H1 (cell line): ENCODE measurements at regions not wholly inside any gene's neighbourhood (a gene's known extent, or its start where the extent isn't known, plus 50 kb on each side); places are given as distances from the start of the nearest gene placed in this dataset.

Source experiments
- CTCF ChIA-PET: fragments of 300-600 bp; sonication (Branson Sonifier 250); formaldehyde crosslinking; loops from one replicate; lab custom pipeline; 2021; ENCODE audit not compliant: partially characterized antibody; lab: Charles Lee
- POLR2A ChIA-PET: fragments of 300-600 bp; sonication (Branson Sonifier 250); formaldehyde crosslinking; loops from one replicate; lab custom pipeline; 2021; ENCODE audit warnings: inconsistent platforms; ENCODE audit not compliant: partially characterized antibody; lab: Charles Lee
- DNase-seq, 2 experiments: peaks; one replicate each; pipeline versions ENCODE4 v3.0.0 to v3.0.0-alpha.2; 2010 to 2022; ENCODE audit warnings: low spot score in 2 of 2, low read depth in 1 of 2, mixed read lengths in 1 of 2
- FAIRE-seq: peaks from 2 replicates; lab custom pipeline; 2011; peaks lifted over from hg19 to GRCh38; lab: Jason Lieb, UNC
- H2AFZ ChIP-seq: 2 replicates; pipeline ENCODE4 v1.8.1; 2012; ENCODE audit warnings: low read length, inconsistent platforms
- H2AK5ac ChIP-seq: 2 replicates; pipeline ENCODE4 v1.6.1; 2013; ENCODE audit warnings: low read depth, low read length
- H2BK120ac ChIP-seq: replicated peaks from 2 replicates; pipeline ENCODE3; 2013; ENCODE audit warnings: low read depth, low read length, inconsistent platforms
- H2BK12ac ChIP-seq: 2 replicates; pipeline ENCODE4 v1.6.1; 2013; ENCODE audit warnings: low read depth, low read length
- H2BK15ac ChIP-seq: 2 replicates; pipeline ENCODE4 v1.6.1; 2013; ENCODE audit warnings: low read length
- H2BK20ac ChIP-seq: 2 replicates; pipeline ENCODE4 v1.6.1; 2013; ENCODE audit warnings: low read length
- H2BK5ac ChIP-seq: 2 replicates; pipeline ENCODE4 v1.6.1; 2013; ENCODE audit warnings: low read depth, low read length
- H3K14ac ChIP-seq: 2 replicates; pipeline ENCODE4 v1.6.1; 2013; ENCODE audit warnings: inconsistent platforms; ENCODE audit not compliant: insufficient read length
- H3K18ac ChIP-seq: 2 replicates; pipeline ENCODE4 v1.6.1; 2013; ENCODE audit warnings: low read length; ENCODE audit errors: extremely low read depth
- H3K23ac ChIP-seq: 2 replicates; pipeline ENCODE4 v1.6.1; 2013; ENCODE audit warnings: inconsistent platforms; ENCODE audit not compliant: insufficient read length
- H3K23me2 ChIP-seq: 2 replicates; pipeline ENCODE4 v1.6.1; 2013; ENCODE audit warnings: low read depth, low read length
- H3K27ac ChIP-seq: 2 replicates; pipeline ENCODE4 v1.6.1; 2011; ENCODE audit warnings: low read depth, low read length, inconsistent platforms
- H3K27me3 ChIP-seq, 4 experiments: replicated peaks in 1 of 4; 1 replicate in 1 of 4; 2 replicates in 3 of 4; pipeline versions ENCODE4 v1.6.1 to v1.8.1; 2011 to 2013; ENCODE audit warnings: low read length in 3 of 4, mild to moderate bottlenecking in 3 of 4, inconsistent platforms in 2 of 4, mixed read lengths in 2 of 4, moderate library complexity in 1 of 4; ENCODE audit not compliant: control insufficient read depth in 3 of 4, insufficient read depth in 3 of 4; ENCODE audit errors: extremely low read depth in 1 of 4
- H3K36me3 ChIP-seq, 4 experiments: 2 replicates each; pipeline versions ENCODE4 v1.6.1 to v1.8.1; 2011 to 2013; ENCODE audit warnings: mild to moderate bottlenecking in 4 of 4, low read length in 3 of 4, moderate library complexity in 2 of 4, control low read depth in 1 of 4, inconsistent platforms in 1 of 4; ENCODE audit not compliant: insufficient read depth in 4 of 4, control insufficient read depth in 2 of 4
- H3K4ac ChIP-seq: replicated peaks from 2 replicates; pipeline ENCODE3; 2013; ENCODE audit warnings: low read length, low read depth, mixed read lengths, inconsistent platforms; ENCODE audit not compliant: insufficient read length
- H3K4me1 ChIP-seq, 4 experiments: replicated peaks in 1 of 4; 1 replicate in 1 of 4; 2 replicates in 3 of 4; pipeline versions ENCODE4 v1.6.1 to v1.8.1; 2011 to 2013; ENCODE audit warnings: low read length in 3 of 4, inconsistent platforms in 2 of 4, mixed read lengths in 1 of 4; ENCODE audit not compliant: insufficient read depth in 4 of 4, control insufficient read depth in 3 of 4
- H3K4me2 ChIP-seq, 2 experiments: 2 replicates each; pipeline versions ENCODE4 v1.6.1 to v1.8.1; 2011 to 2013; ENCODE audit warnings: low read depth in 2 of 2, low read length in 2 of 2, control low read depth in 1 of 2, inconsistent platforms in 1 of 2, mild to moderate bottlenecking in 1 of 2; ENCODE audit not compliant: insufficient read depth in 1 of 2
- H3K4me3 ChIP-seq, 4 experiments: fragments of 200-600, 300-600 bp in 1 of 4; sonication (generic), shearing (Covaris generic), sonication (Bioruptor Twin) in 1 of 4; 2 replicates each; pipeline versions ENCODE4 v1.5.1 to v1.8.1; 2011 to 2016; ENCODE audit warnings: low read length in 4 of 4, low read depth in 3 of 4, control low read depth in 2 of 4, inconsistent platforms in 2 of 4, mild to moderate bottlenecking in 2 of 4, mixed read lengths in 1 of 4, moderate library complexity in 1 of 4; ENCODE audit not compliant: insufficient read depth in 2 of 4; ENCODE audit errors: extremely low read depth in 1 of 4
- H3K56ac ChIP-seq: replicated peaks from 2 replicates; pipeline ENCODE3; 2013; ENCODE audit warnings: low read depth, mild to moderate bottlenecking, mixed read lengths, low read length, inconsistent platforms; ENCODE audit not compliant: insufficient read length
- H3K79me1 ChIP-seq: 2 replicates; pipeline ENCODE4 v1.6.1; 2013; ENCODE audit warnings: low read depth, low read length, control low read depth
- H3K79me2 ChIP-seq, 2 experiments: 2 replicates each; pipeline versions ENCODE4 v1.6.1 to v1.8.1; 2012 to 2013; ENCODE audit warnings: low read length in 2 of 2, mild to moderate bottlenecking in 2 of 2, inconsistent platforms in 1 of 2; ENCODE audit not compliant: insufficient read depth in 2 of 2, control insufficient read depth in 1 of 2
- H3K9ac ChIP-seq, 4 experiments: replicated peaks in 1 of 4; 1 replicate in 1 of 4; 2 replicates in 3 of 4; pipeline versions ENCODE4 v1.6.1 to v1.8.1; 2011 to 2013; ENCODE audit warnings: low read depth in 3 of 4, low read length in 3 of 4, control low read depth in 2 of 4, mild to moderate bottlenecking in 2 of 4, moderate library complexity in 2 of 4, inconsistent platforms in 1 of 4; ENCODE audit errors: extremely low read depth in 1 of 4
- H3K9me3 ChIP-seq, 2 experiments: 2 replicates each; pipeline versions ENCODE4 v1.6.1 to v1.8.1; 2012 to 2013; ENCODE audit warnings: mild to moderate bottlenecking in 2 of 2, moderate library complexity in 2 of 2, control low read depth in 1 of 2, inconsistent platforms in 1 of 2, low read depth in 1 of 2, low read length in 1 of 2, mixed read lengths in 1 of 2; ENCODE audit not compliant: insufficient read depth in 2 of 2
- H4K20me1 ChIP-seq, 2 experiments: replicated peaks in 1 of 2; 2 replicates each; pipeline versions ENCODE3 to v1.8.1; 2011 to 2013; ENCODE audit warnings: inconsistent platforms in 2 of 2, low read length in 2 of 2, mild to moderate bottlenecking in 1 of 2; ENCODE audit not compliant: insufficient read depth in 2 of 2, control insufficient read depth in 1 of 2
- H4K5ac ChIP-seq: 2 replicates; pipeline ENCODE4 v1.6.1; 2013; ENCODE audit warnings: low read length, low read depth, mixed read lengths, inconsistent platforms; ENCODE audit not compliant: insufficient read length
- H4K8ac ChIP-seq: 2 replicates; pipeline ENCODE4 v1.8.0; 2013; ENCODE audit warnings: mild to moderate bottlenecking, moderate library complexity, low read length, inconsistent platforms; ENCODE audit not compliant: insufficient read depth; ENCODE audit errors: extremely low read depth
- H4K91ac ChIP-seq: replicated peaks from 2 replicates; pipeline ENCODE3; 2013; ENCODE audit warnings: low read length, mixed read lengths, inconsistent platforms; ENCODE audit not compliant: insufficient read length
- BCL11A ChIP-seq, 2 experiments: IDR thresholded peaks; one replicate each; pipeline ENCODE4 v1.6.1; 2011; ENCODE audit warnings: low read depth in 2 of 2, low read length in 2 of 2, mild to moderate bottlenecking in 2 of 2
- CHD1 ChIP-seq: IDR thresholded peaks from 2 replicates; pipeline ENCODE4 v1.6.1; 2012; ENCODE audit warnings: low read depth, low read length, improper control_type of control experiment
- EP300 ChIP-seq, 2 experiments: IDR thresholded peaks; 1 replicate in 1 of 2; 2 replicates in 1 of 2; pipeline ENCODE4 v1.6.1; 2011 to 2012; ENCODE audit warnings: low read depth in 2 of 2, low read length in 2 of 2, mild to moderate bottlenecking in 2 of 2, borderline replicate concordance in 1 of 2, inconsistent platforms in 1 of 2, moderate library complexity in 1 of 2
- EZH2 ChIP-seq: fragments of 200-600 bp; sonication (generic); IDR thresholded peaks from 2 replicates; pipeline ENCODE4 v1.7.1; 2012; ENCODE audit warnings: low read depth, mild to moderate bottlenecking, moderate library complexity, low read length, inconsistent platforms; ENCODE audit not compliant: severe bottlenecking
- MAX ChIP-seq: IDR thresholded peaks from 2 replicates; pipeline ENCODE4 v1.6.1; 2012; ENCODE audit warnings: inconsistent platforms
- POLR2A ChIP-seq, 2 experiments: IDR thresholded peaks; 1 replicate in 1 of 2; 2 replicates in 1 of 2; pipeline ENCODE4 v1.6.1; 2011; ENCODE audit warnings: low read depth in 2 of 2, low read length in 2 of 2, mild to moderate bottlenecking in 2 of 2; ENCODE audit errors: control extremely low read depth in 1 of 2
- RFX5 ChIP-seq: IDR thresholded peaks from 2 replicates; pipeline ENCODE4 v1.6.1; 2011; ENCODE audit warnings: low read depth, low read length, improper control_type of control experiment, borderline replicate concordance
- RXRA ChIP-seq: IDR thresholded peaks from 2 replicates; pipeline ENCODE4 v1.6.1; 2011; ENCODE audit warnings: low read depth, mild to moderate bottlenecking, low read length, moderate library complexity; ENCODE audit not compliant: insufficient read depth
- SAP30 ChIP-seq: fragments of 300-600 bp; sonication (generic); IDR thresholded peaks from 2 replicates; pipeline ENCODE4 v1.7.1; 2012; ENCODE audit warnings: low read length, moderate library complexity, mild to moderate bottlenecking, inconsistent platforms; ENCODE audit not compliant: insufficient read depth, insufficient replicate concordance
- SP1 ChIP-seq: IDR thresholded peaks from 2 replicates; pipeline ENCODE4 v1.6.1; 2011; ENCODE audit warnings: low read depth, low read length
- SP2 ChIP-seq: IDR thresholded peaks from 2 replicates; pipeline ENCODE4 v1.6.1; 2012; ENCODE audit warnings: mild to moderate bottlenecking, low read length, inconsistent platforms
- SRF ChIP-seq: IDR thresholded peaks from 2 replicates; pipeline ENCODE4 v1.6.1; 2011; ENCODE audit warnings: mild to moderate bottlenecking, low read depth, low read length, moderate library complexity
- SUZ12 ChIP-seq: fragments of 200-600 bp; sonication (generic); IDR thresholded peaks from 2 replicates; pipeline ENCODE4 v1.6.1; 2012; ENCODE audit warnings: mild to moderate bottlenecking, inconsistent platforms, low read length, moderate library complexity, mixed read lengths
- ZNF274 ChIP-seq: IDR thresholded peaks from 2 replicates; pipeline ENCODE4 v1.7.0; 2012; ENCODE audit warnings: low read length, borderline replicate concordance; ENCODE audit errors: extremely low read depth
- WGBS, 2 experiments: shearing (Covaris generic) in 1 of 2; methylation state at CpG; one replicate each; pipeline versions ENCODE4 v1.1.6 to v1.1.7; 2013 to 2015; ENCODE audit warnings: low lambda C conversion rate in 2 of 2, mixed read lengths in 2 of 2, inconsistent platforms in 1 of 2, low coverage in 1 of 2, missing lambda C conversion rate in 1 of 2; ENCODE audit not compliant: insufficient replicate concordance in 2 of 2, insufficient coverage in 1 of 2, insufficient read length in 1 of 2; ENCODE audit errors: extremely low coverage in 1 of 2, missing lambda C conversion rate in 1 of 2; 5-methylcytosine and 5-hydroxymethylcytosine counted together

- Histone ChIP-seq H2BK5ac (no peak overlapping the region), H3K36me3 (no peaks in the 10 kb centered on the region), H3K79me1 (no peaks in the 10 kb centered on the region), H3K23ac (no peak overlapping the region), H3K14ac (no peak overlapping the region), H2BK120ac (no peak overlapping the region), H3K4ac (no peak overlapping the region), H3K4me1 (peaks cover 0 to 14% (median 6%) of the 10 kb centered on the region in 4 experiments; a peak in 4 of 7 replicates), H2AFZ (0 out of 2 replicates have a peak overlapping the region, but pooled peaks have one; percentile 1), H3K27me3 (no peaks in the 10 kb centered on the region), H3K27ac (no peak overlapping the region), H4K5ac (no peak overlapping the region), H4K91ac (no peak overlapping the region), H3K9ac (no peak overlapping the region), H4K8ac (no peak overlapping the region), H2BK20ac (no peak overlapping the region), H3K4me2 (no peak overlapping the region), H2BK15ac (no peak overlapping the region), H3K9me3 (no peaks in the 10 kb centered on the region), H3K56ac (no peak overlapping the region), H2BK12ac (no peak overlapping the region), H3K23me2 (no peaks in the 10 kb centered on the region; the same call in 1 of the 2 replicates), H3K79me2 (no peaks in the 10 kb centered on the region), H3K4me3 (no peak overlapping the region), H3K18ac (no peak overlapping the region; the same call in 1 of the 2 replicates), H2AK5ac (no peak overlapping the region), H4K20me1 (no peaks in the 10 kb centered on the region)
- DNase-seq: no peak
- no peak for FAIRE-seq
- WGBS, 2 experiments: 81% methylated on average over 8 of the region's 8 CpGs; no CpG with 5 or more reads in 1 of the 2 experiments
- POLR2A ChIA-PET: no interaction called here
- CTCF ChIA-PET: interaction anchor here (0.6 to 6.5 kb wide), 8 partner anchors 19 to 496 kb away, joined by 3 to 62 read pairs (median 3); no protein-coding TSS in a partner anchor
- TF ChIP-seq SRF: no peak
- no peak for TF ChIP-seq SP2
- TF ChIP-seq SP1: no peak
- TF ChIP-seq CHD1: no peak
- TF ChIP-seq EP300 (IDR thresholded peaks at IDR 0.05; ENCODE audit: borderline replicate concordance in 1 of 2, low read depth in 2 of 2, low read length in 2 of 2): no peak
- TF ChIP-seq MAX: no peak
- no peak for TF ChIP-seq POLR2A (IDR thresholded peaks at IDR 0.05; ENCODE audit: control extremely low read depth in 1 of 2, low read depth in 2 of 2, low read length in 2 of 2)
- no peak for TF ChIP-seq ZNF274
- TF ChIP-seq RFX5: no peak
- no peak for TF ChIP-seq BCL11A (IDR thresholded peaks at IDR 0.05; ENCODE audit: low read depth in 2 of 2, low read length in 2 of 2)
- TF ChIP-seq EZH2: no peak
- TF ChIP-seq SUZ12: no peak
- no peak for TF ChIP-seq SAP30
- no peak for TF ChIP-seq RXRA
Measured at GRCh38 chr6:90444160-90444714, 142.6 kb downstream of the MAP3K7 start.
